ENCODE measurements at regions not wholly inside any gene's neighbourhood (a gene's known extent, or its start where the extent isn't known, plus 50 kb on each side); places are given as distances from the start of the nearest gene placed in this dataset.
A peak's percentile ranks its signal among the peaks of the same experiment; 100 is the strongest.

DNA sequence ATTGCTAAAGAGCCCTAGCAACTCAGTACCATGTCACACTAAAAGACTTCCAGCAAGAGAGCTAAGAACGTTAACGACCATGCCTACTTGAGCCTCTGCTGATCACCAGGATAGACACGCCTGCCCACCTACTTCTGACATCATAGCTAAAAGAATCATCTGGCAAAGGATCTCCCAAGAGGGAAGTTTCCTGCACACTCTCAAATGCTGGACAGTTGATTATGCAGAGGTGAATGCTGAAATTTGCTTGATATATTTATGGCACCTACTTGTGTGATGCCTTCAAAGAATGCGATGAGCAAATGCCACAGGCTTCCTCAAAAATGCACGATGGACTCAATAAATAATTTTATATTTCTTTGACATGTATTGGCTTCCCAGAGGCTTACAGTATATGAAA, 113.6 kb downstream of the GALC start:
- no peak for DNase-seq (ENCODE audit: low spot score)

DNA sequence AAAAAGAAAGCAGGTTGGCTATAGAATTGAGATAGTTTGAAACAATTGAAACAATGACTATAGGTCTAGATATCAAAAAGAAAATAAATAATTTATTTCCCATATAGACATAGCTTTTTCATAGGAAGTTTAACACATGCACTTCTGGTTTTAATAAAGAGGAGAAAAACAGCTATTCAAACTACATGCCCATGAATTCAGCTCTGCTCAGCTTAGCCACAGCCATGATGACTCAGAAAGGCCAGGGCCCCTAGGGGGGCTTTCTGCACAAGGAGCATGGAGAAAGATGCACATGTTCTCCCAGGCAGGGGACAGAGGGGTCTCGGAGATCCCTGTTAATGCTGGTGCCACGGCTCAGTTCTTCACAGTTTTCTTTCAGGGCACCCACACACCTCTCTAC, 114.0 kb downstream of the GALC start:
- DNase-seq (ENCODE audit: low spot score): no peak

DNA sequence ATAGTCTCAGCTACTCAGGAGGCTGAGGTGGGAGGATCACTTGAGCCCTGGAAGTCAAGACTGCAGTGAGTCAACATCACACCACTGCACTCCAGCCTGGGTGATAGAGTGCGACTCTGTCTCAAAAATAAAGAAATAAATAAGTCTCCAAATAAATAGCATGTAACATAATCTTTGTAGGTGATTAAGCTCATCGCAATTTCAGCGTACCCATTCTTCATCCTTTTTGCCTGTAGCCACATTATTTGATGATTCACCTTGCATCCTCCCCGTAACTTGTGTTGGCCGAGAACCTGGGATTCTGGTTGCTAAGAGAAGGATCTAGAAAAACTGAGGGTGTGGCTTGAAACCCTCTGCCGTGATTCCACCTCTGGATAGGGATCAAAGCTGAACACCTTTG, 115.1 kb downstream of the GALC start:
- DNase-seq (ENCODE audit: low spot score): no peak

DNA sequence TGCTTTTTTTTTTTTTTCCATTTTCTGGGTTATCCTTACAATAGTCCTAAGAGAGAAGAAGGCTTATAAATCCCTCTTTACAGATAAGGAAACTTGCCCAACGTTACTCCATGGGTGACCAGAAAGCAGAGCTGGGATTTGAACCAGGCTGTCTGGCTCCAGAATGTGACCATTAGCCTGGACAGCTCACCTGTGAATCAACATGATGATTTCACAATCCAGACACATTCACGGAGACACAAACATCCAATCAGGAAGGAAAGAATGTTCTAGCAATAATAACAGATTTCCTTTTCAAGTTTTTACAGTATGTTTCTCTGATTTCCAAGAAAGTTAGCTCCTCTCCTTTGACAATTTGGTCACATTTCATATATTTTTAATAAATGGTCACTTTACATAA, 118.3 kb downstream of the GALC start:
- DNase-seq (ENCODE audit: low spot score): no peak

DNA sequence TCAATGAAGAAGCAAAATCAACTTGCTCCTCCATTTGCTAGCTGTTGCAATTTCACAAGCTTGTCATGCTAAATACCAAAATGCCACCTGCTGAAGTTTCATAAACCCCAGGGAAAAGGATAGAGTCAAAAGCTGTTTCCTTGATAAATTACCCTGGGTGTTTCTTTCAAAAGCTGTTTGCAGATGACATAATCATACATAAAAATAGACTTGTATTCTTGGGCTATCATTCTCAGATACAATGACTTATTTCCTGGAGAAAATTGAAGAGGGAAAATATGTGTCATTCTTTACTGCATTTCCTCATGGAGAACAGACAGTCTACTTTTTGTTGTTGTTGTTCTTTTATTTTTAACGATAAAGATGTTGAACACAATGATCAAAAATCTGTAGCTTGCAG, 119.2 kb downstream of the GALC start:
- DNase-seq (ENCODE audit: low spot score): no peak

DNA sequence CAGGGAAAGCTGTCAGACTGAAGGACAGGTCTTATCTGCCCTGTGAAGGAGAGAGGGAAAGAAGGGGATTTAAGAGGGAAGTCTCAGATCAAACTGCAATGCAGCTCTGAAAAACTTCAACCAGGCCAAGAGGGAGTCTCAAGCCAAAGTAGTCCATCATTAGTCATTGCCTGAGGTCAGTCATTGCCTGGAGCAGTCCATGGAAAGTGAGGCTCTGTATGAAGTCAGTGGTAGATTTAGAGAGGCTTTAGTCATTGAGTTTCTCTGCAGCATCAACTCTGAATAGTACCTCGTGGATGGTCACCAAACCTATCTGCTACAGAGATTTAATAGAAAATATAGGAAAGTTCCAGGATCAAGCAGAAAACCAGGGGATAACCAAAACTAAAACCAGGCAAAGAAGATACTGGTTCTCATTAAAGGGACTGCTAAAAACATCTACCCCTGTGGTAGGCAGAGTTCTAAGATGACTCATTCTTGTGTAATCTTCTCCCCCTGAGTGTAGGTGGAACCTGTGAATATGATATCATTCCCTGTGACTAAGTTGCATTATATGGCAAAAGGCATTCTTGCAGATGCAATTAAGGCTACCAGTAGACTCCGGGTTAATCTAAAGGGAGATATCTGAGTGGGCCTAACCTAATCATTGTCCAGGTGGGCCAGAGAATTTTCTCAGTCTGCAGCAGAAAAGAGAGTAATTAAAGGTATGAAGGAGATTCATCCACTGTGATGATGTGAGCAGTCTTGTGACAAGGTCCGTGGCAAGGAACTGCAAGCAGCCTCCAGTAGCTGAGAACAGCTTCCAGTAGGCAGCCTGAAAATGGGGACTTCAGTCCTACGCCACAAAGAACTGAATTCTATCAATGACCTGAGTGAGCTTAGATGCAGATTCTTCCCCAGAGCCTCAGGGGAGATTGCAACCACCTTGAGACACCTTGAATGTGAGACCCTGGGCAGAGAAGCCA, 123.1 kb downstream of the GALC start:
- DNase-seq (ENCODE audit: low spot score): peak; percentile 81

DNA sequence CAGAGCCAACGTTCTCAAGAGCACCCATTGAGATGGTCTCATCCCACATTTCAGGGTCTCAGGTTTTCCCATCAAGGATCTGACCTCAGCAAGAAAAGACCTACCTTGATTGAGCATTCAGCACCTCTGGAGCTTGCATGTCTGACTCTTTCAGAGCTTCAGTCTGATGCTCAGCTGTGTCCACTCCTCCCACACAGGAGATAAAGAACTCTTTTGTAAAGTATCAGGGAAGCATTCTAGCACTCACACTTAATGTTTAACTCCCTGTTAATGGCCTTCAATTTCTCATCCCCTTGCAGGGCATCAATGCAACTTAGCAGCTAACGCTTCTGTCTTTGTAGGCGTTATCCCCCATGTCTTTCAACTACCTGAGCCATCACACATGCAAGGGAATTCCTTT, 124.1 kb downstream of the GALC start:
- no peak for DNase-seq (ENCODE audit: low spot score)

DNA sequence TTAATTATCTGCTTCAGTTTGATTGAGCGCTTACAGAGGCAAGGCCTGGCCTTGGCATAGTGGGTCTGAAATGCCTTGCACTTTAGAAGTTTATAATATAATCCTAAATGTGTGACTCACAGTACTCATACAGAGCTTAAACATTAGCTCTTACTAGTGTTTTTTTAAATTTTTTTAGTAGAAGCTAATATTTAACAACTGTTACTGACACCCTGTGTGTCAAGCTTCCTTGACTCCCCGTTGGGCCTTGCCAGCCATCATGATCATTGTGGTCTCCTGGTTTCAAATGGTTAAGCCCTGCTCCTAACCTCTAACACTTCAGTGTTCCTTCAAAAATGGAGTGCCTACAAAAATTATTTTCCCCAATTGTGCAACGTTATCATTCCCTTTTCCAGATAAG, 126.9 kb downstream of the GALC start:
- no peak for DNase-seq (ENCODE audit: low spot score)

DNA sequence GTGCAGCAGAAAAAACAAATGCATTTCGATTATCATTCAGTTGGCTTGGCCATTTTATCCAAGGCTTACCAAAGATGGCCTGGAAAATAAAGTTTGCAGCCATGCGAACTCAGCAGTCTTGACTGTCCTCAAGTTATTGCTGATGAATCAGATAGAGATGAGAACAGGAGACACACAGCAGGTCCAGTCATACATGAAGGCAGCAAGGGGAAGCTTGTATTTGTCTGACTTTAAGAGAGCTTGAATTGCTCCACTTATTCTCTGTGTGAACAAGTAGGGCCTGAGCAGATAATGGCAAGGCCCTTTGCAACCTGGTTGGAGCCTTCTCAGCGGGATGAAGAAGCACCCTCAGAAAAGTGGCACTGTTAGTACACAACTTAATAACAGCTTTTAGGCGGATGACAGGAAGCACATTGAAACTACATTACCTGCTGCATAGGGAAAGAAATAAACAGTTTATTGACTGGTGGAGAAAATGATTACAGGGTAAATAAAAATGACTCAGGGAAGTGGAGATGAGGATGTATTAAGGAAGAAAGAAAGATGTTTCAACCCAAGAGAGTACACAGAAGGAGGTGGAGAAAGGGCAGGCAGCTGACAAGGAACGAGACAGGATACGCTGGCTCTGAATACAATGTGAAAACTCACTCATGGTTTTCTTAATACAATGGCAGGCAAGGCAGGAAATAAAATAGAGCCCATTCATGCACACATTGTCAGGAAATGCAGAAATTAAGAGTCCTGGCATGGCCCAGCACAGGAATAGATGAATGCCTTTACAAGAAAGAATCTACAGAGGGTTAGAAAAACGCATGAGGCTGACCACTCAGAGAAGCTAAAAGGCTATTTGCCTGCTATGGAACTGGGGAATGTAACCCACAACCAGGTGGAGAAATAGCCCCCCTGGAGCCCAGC, 128.4 kb downstream of the GALC start:
- DNase-seq (ENCODE audit: low spot score): no peak

DNA sequence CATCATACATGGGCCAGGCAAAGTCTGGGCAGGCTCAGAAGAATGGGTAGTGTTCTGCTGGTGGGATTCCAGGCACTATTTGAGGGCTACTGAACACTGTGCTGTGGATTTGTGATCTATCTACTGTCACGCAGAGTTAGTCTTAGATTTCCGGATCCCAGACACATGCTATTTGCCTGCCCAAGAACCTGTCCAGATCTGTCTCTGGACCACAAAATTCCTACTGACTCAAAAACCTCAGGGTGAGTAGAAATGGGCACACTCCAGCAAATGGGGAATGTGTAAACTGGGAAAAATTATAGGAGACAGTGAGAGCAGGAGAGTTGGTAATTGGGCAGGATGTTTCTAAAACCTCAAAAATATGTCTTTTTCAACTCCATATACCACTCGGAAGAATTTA, 129.9 kb downstream of the GALC start:
- no peak for DNase-seq (ENCODE audit: low spot score)

DNA sequence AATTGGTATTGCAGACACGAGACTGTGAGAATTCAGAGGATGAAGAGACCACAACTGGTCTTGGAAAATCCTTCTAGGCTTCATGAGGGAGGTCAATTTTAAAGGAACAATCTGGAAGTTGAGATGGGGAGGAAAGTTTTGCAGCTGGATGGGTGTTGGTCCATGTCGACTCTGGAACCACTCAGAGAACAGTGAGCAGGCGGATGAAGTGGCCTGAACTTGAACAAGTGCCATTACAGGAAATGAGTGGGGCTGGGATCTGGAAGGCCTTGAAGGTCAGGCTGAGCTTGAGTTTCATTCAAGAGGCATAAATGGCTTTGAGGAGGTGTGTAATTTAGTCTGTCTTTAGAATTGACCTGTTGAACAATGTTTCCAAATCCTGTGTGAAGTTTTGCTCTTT, 140.9 kb downstream of the GALC start:
- DNase-seq (ENCODE audit: low spot score): no peak

DNA sequence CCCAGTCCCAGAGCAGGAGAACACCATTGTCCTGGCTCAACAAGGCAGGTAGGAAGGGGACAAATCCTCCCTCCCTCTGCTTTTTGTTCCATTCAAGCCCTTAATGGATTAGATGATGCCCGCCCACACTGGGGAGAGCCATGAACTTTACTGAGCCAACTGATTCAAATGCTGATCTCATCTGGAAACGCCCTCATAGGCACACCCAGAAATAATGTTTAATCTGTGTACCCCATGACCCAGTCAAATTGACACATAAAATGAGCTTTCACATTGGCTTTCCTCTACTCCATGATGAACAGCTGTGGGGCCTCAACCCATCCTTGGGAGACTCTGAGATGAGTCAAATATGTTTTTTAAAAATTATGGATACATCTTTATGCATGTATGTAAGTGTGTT, 141.8 kb downstream of the GALC start:
- no peak for DNase-seq (ENCODE audit: low spot score)

DNA sequence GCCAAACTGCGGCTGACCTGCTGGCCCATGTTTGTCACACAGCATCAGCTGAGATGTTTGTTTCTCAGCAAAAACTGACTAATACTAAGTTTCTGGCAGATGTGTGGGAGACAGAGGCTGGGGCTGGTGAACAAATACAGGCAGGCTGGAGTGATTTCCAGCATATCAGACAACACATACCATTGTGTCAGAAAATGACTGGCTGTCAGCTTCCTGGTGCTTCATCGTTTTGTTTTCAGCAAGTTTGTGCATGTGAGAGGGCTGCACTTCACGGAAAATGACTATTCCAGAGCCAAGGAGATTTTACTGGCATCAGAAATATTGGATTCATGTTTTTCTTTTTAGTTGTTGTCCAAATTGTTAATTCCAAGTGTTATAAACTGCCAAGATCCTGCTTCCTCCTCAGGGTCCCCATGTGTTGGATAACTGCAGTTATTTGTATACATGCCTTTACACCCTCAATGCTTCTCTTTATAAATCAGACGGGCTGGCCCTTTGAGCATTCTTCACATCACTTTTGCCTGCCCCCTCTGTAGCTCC, 145.7 kb downstream of the GALC start:
- DNase-seq (ENCODE audit: low spot score): no peak

DNA sequence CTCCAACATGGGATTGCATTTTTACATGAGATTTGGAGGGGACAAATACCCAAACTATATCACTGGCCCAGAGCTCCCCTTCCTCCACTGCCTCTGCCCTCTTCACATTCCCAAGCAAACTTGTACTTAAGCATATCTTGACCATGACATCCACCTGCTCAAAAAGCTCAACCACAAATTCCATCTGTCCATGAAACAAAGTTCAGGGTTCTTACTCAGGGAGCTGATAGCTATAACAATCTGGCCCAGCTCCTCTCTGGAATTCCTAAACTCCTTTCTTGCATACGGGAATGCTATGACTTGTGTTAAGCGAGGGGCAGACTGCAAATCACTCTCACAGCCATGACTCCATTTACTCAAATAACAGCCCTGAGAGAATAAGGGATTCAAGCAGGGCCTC, 152.1 kb downstream of the GALC start:
- DNase-seq (ENCODE audit: low spot score): no peak

DNA sequence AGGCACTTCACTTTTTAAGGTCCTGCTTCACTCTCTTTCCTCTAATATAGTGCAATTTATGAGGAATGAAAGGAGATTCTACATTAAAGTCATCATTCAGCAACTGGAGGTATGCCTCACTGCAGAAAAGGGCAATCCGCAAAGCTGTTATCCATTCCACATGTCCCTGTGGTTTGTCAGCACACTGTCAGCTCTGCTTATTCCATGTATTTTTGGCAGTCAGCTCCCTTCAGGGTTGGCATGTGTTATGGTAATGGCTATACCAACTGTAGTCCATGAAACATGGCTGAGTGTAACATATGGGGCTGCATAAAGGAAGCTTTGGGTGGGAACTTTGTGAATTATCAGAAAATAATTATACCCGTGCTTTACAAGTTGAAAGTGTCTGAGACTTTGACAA, 154.1 kb downstream of the GALC start:
- DNase-seq (ENCODE audit: low spot score): no peak

DNA sequence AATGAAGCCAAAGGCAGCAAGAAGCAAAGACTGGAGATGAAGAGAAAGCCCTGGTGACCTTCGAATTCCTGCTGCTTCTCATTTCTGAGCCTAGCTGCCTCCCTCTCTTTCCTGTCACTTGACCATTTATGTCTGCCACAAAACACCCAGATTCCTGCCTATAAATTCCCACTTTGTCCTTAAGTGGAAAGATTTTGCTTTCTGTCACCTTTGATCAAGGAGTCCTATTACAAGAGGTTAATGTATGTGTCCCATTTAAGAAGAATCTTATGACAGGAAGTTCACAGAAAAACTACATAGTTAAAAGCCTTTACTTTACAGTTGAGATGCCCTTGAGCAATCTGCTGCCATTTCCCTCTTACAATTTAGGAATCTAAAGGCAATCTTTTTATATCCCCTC, 155.7 kb downstream of the GALC start:
- no peak for DNase-seq (ENCODE audit: low spot score)

DNA sequence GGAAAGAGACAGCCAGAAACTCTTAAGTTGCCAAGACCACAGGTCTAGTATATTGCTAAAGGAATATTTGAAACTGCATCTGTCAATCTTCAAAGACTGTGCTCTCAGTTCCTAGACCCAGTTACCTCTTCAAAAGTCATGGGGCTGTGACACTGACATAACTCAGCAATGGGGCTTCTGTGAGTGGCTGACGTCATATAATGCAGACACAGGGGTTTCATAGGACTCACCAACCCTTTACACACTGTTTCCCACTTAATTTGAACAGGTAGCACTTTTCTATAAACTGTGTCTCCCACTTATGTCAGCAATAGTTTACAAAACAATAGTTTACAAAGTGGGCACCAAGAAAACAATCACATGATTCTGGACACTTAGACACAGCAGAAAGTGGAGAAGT, 158.4 kb downstream of the GALC start:
- no peak for DNase-seq (ENCODE audit: low spot score)

DNA sequence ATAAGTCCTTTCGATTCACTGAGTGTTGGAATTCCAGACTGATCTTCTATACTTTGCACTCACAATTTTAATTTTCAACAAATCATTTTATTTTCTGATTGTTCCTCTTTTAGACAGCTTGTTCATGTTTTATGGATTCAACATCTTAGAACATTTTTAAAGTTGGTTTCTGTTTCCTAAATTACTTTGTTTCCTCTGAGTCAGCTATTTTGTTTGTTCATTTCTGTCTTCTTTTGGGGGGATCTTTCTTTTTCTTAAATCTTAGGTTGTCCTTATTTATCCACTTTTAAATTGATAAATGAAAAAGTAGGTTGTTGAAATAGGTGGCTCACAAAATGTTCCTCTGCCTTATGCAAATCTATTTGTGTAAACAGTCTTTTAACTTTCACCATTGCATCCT, 160.0 kb downstream of the GALC start:
- DNase-seq (ENCODE audit: low spot score): no peak

DNA sequence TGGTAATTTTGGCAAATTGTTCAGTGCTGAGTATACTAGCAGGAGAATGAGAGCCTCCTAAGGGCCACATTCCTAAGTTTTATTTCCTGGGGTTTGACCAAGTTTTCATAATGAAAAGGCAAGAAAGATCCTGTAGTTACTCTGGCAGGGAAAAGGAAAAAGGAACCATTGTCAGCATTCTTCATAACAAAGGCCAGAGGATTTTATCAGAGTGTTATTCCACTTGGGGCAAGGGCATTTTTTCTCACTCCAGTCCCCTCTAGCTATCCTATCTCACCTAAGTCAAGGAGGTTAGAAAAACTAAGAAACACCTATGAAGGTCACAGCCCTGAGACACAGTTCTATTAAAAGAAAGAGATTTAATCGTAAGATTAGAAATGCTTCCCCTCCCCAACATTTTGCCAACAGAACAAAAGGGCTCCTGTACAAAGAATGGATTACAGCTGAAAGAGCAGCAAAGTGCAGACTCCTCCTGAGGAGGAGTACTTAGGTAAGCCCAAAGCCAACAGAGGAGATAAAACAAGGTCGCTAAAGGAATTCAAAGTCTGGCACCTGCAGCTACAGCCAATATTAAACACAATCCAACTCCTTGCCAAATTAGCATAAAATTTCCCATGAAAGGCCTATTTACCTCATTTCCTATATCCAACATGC, 162.4 kb downstream of the GALC start:
- DNase-seq (ENCODE audit: low spot score): no peak

DNA sequence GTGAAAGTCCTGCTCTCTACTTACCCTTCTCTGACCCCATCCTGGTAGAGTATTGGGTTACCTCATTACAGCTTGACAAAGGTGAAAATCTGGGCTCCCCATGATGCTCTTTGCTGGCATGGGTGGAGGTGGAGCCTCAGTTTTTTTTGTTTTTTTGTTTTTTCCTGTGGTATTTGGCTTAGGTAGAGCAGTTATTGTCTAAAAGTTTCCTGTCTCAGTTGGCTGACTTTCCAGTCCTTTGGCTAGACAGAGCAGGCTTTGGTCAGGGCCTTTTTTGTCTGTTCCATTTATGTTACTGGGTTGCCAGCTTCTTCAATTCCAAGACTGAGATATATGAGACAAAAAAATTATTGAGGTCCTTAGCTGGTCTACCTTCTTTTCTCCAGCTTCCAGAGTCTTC, 163.4 kb downstream of the GALC start:
- DNase-seq (ENCODE audit: low spot score): no peak

DNA sequence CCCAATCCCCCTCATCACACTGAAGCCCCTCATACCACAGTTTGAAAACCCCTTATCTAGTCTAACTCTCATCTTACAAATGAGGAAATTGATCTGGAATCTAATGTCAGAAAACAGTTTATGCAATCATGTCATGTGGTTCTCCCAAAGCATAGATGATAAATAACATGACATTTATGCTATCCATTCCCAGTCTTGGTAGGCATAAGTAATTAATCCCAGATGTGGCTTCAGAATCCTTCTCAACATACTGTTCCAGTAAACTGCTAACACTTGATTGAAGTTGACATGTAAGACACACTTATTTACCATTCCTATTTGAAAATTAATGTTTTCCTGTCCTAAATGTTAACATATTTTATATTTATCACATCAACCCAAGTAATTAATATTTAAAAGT, 168.7 kb downstream of the GALC start:
- DNase-seq (ENCODE audit: low spot score): no peak

DNA sequence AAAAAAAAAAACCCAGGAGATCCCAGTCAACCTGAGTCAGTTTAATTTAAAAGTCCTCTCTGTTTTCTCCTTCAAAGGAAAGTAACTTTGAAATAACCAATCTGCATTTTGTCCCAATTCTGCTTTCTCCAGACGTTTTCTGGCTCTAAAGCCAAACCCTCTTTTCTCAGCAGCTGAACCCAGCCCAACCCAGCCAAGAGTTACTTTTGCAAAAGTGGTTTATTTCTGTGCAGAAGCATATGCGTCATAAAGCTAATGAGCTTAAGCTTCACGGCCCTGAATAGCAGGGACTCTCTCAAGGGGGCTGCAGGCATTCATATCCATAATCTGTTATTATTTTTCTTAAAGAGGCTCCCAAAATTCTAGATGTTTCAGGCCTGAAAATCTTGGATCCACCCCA, 176.6 kb downstream of the GALC start:
- DNase-seq (ENCODE audit: low spot score): no peak

All from AG20443 (cell line).